ENCODE measurements at regions not wholly inside any gene's neighbourhood (a gene's known extent, or its start where the extent isn't known, plus 50 kb on each side); places are given as distances from the start of the nearest gene placed in this dataset.

DNA sequence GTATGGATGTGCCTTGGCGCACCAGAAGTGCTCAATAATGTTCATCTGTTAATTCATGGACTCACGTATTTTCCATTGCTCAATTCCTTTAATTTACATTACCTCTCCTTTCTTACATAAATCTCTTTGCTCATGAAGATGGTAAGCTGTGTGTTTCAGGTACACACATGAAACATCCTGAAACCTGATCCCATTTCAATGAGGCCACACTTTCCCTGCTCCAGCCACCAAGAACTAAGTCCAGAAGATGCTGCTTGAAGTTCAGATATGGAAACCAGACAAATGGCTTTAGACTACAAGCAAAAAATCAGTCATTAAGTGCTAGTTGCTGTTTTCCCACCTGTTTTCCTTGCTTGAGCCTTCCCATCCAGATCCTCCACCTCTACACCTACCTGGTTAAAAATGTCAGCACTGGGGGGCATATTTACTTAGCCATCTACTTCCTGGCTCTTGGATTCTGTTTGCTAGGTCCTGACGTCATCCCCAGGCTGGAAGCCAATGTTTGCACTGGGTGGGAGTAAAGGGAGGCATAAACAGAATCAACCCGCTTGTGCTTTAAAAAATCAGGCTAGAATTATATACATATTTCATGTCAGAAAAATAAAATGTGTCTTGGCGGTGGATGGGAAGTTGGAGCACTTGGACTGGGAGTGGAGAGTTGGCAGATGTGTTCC lies 309.7 kb downstream of the OSR1 start (continued):
- TF ChIP-seq, protein P1, sequence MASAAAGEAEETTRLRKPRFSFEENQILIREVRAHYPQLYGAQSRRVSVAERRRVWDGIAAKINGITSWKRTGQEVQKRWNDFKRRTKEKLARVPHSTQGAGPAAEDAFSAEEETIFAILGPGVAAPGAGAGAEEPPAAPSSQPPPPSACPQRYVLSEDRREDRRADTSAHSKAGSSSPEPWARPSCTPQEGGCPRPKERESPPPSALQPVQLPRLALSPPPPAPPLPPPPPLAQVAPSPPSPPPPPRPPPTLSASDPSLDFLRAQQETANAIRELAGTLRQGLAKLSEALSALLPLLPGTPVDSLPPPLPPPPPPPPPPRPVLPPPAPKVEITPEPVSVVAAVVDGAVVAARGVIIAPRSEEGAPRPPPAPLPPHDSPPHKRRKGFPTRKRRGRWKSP (CRISPR knock-in tag; IDR thresholded peaks at IDR 0.05), result no peak
- TF ChIP-seq HDAC2 (CRISPR knock-in tag; IDR thresholded peaks at IDR 0.05) (peak; percentile 36; the same call in 1 of the 2 replicates), IRX3 (CRISPR knock-in tag; IDR thresholded peaks at IDR 0.05; ENCODE audit: borderline replicate concordance, low read depth) (no peak), NAIF1 (CRISPR knock-in tag; IDR thresholded peaks at IDR 0.05; ENCODE audit: borderline replicate concordance) (no peak), ZNF720 (CRISPR knock-in tag; IDR thresholded peaks at IDR 0.05) (no peak), SIX4 (CRISPR knock-in tag; IDR thresholded peaks at IDR 0.05) (peak; percentile 91; the same call in 1 of the 2 replicates), ZNF607 (CRISPR knock-in tag; IDR thresholded peaks at IDR 0.05; ENCODE audit: borderline replicate concordance) (0 out of 2 replicates have a peak, but pooled peaks have one; percentile 30), ZFYVE20 (CRISPR knock-in tag; IDR thresholded peaks at IDR 0.05; ENCODE audit: borderline replicate concordance, low read depth) (no peak), JDP2 (CRISPR knock-in tag; IDR thresholded peaks at IDR 0.05; ENCODE audit: borderline replicate concordance) (no peak), ZFP37 (CRISPR knock-in tag; IDR thresholded peaks at IDR 0.05; ENCODE audit: borderline replicate concordance) (no peak), JUN (CRISPR knock-in tag; IDR thresholded peaks at IDR 0.05) (0 out of 2 replicates have a peak, but pooled peaks have one; percentile 57), HDAC6 (IDR thresholded peaks at IDR 0.05; ENCODE audit: low read depth, low read length) (no peak), ZNF276 (CRISPR knock-in tag; IDR thresholded peaks at IDR 0.05; ENCODE audit: low read depth) (no peak), ZNF781 (CRISPR knock-in tag; IDR thresholded peaks at IDR 0.05; ENCODE audit: borderline replicate concordance, not compliant biosample characterization) (no peak), TBX2 (CRISPR knock-in tag; IDR thresholded peaks at IDR 0.05; ENCODE audit: borderline replicate concordance) (peak; percentile 36; the same call in 1 of the 2 replicates)
- TF ChIP-seq, protein P2, sequence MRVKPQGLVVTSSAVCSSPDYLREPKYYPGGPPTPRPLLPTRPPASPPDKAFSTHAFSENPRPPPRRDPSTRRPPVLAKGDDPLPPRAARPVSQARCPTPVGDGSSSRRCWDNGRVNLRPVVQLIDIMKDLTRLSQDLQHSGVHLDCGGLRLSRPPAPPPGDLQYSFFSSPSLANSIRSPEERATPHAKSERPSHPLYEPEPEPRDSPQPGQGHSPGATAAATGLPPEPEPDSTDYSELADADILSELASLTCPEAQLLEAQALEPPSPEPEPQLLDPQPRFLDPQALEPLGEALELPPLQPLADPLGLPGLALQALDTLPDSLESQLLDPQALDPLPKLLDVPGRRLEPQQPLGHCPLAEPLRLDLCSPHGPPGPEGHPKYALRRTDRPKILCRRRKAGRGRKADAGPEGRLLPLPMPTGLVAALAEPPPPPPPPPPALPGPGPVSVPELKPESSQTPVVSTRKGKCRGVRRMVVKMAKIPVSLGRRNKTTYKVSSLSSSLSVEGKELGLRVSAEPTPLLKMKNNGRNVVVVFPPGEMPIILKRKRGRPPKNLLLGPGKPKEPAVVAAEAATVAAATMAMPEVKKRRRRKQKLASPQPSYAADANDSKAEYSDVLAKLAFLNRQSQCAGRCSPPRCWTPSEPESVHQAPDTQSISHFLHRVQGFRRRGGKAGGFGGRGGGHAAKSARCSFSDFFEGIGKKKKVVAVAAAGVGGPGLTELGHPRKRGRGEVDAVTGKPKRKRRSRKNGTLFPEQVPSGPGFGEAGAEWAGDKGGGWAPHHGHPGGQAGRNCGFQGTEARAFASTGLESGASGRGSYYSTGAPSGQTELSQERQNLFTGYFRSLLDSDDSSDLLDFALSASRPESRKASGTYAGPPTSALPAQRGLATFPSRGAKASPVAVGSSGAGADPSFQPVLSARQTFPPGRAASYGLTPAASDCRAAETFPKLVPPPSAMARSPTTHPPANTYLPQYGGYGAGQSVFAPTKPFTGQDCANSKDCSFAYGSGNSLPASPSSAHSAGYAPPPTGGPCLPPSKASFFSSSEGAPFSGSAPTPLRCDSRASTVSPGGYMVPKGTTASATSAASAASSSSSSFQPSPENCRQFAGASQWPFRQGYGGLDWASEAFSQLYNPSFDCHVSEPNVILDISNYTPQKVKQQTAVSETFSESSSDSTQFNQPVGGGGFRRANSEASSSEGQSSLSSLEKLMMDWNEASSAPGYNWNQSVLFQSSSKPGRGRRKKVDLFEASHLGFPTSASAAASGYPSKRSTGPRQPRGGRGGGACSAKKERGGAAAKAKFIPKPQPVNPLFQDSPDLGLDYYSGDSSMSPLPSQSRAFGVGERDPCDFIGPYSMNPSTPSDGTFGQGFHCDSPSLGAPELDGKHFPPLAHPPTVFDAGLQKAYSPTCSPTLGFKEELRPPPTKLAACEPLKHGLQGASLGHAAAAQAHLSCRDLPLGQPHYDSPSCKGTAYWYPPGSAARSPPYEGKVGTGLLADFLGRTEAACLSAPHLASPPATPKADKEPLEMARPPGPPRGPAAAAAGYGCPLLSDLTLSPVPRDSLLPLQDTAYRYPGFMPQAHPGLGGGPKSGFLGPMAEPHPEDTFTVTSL (CRISPR knock-in tag; IDR thresholded peaks at IDR 0.05; ENCODE audit: borderline replicate concordance), result peak; percentile 75; the same call in 1 of the 2 replicates
- TF ChIP-seq, protein P3, sequence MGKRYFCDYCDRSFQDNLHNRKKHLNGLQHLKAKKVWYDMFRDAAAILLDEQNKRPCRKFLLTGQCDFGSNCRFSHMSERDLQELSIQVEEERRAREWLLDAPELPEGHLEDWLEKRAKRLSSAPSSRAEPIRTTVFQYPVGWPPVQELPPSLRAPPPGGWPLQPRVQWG (CRISPR knock-in tag; IDR thresholded peaks at IDR 0.05; ENCODE audit: borderline replicate concordance, low read depth), result no peak
- TF ChIP-seq, protein P4, sequence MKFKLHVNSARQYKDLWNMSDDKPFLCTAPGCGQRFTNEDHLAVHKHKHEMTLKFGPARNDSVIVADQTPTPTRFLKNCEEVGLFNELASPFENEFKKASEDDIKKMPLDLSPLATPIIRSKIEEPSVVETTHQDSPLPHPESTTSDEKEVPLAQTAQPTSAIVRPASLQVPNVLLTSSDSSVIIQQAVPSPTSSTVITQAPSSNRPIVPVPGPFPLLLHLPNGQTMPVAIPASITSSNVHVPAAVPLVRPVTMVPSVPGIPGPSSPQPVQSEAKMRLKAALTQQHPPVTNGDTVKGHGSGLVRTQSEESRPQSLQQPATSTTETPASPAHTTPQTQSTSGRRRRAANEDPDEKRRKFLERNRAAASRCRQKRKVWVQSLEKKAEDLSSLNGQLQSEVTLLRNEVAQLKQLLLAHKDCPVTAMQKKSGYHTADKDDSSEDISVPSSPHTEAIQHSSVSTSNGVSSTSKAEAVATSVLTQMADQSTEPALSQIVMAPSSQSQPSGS (CRISPR knock-in tag; IDR thresholded peaks at IDR 0.05), result peak; percentile 83
